ENCODE measurements at regions not wholly inside any gene's neighbourhood (a gene's known extent, or its start where the extent isn't known, plus 50 kb on each side); places are given as distances from the start of the nearest gene placed in this dataset.

- no peaks in the 10 kb centered on the region for H3K4me1 ChIP-seq (ENCODE audit: control insufficient read depth, low read length)
- H3K27ac ChIP-seq (ENCODE audit: low read depth, low read length) = no peak overlapping the region
- H3K27me3 ChIP-seq (ENCODE audit: control insufficient read depth, low read length) = no peaks in the 10 kb centered on the region
- no peaks in the 10 kb centered on the region for H3K9me2 ChIP-seq (replicated peaks; ENCODE audit: control insufficient read depth, low read length)
- TF ChIP-seq CTCF (IDR thresholded peaks at IDR 0.05; ENCODE audit: low read depth, low read length, poor library complexity, severe bottlenecking) (no peak), EZH2phosphoT487 (IDR thresholded peaks at IDR 0.05; ENCODE audit: borderline replicate concordance, low read length) (no peak)
- H3K9me3 ChIP-seq (ENCODE audit: control insufficient read depth, insufficient read depth, low read length) = no peaks in the 10 kb centered on the region
- H3K4me2 ChIP-seq (ENCODE audit: low read length) = no peak overlapping the region
- no peaks in the 10 kb centered on the region for H3K36me3 ChIP-seq (ENCODE audit: control insufficient read depth, low read length)
- H3K4me3 ChIP-seq (ENCODE audit: low read length) = no peak overlapping the region
- H3K79me2 ChIP-seq (ENCODE audit: control insufficient read depth, low read length) = no peaks in the 10 kb centered on the region
- H4K20me1 ChIP-seq (ENCODE audit: control insufficient read depth, insufficient read depth, low read depth, low read length) = no peaks in the 10 kb centered on the region
- no peaks in the 10 kb centered on the region for H3F3A ChIP-seq (ENCODE audit: control insufficient read depth, insufficient read depth)
Measured at GRCh38 chr6:54598787-54599313, 247.7 kb upstream of the FAM83B start.

GRCh38 chr6:54601600-54602300 lies 244.8 kb upstream of the FAM83B start:
- H4K20me1 ChIP-seq (ENCODE audit: control insufficient read depth, insufficient read depth, low read depth, low read length) = no peaks in the 10 kb centered on the region
- no peaks in the 10 kb centered on the region for H3K79me2 ChIP-seq (ENCODE audit: control insufficient read depth, low read length)
- TF ChIP-seq CTCF (IDR thresholded peaks at IDR 0.05; ENCODE audit: low read depth, low read length, poor library complexity, severe bottlenecking) = no peak
- TF ChIP-seq EZH2phosphoT487 (IDR thresholded peaks at IDR 0.05; ENCODE audit: borderline replicate concordance, low read length) = no peak
- no peak overlapping the region for H3K27ac ChIP-seq (ENCODE audit: low read depth, low read length)
- H3K9me2 ChIP-seq (replicated peaks; ENCODE audit: control insufficient read depth, low read length) = no peaks in the 10 kb centered on the region
- no peak overlapping the region for H3K4me2 ChIP-seq (ENCODE audit: low read length)
- no peaks in the 10 kb centered on the region for H3K36me3 ChIP-seq (ENCODE audit: control insufficient read depth, low read length)
- no peaks in the 10 kb centered on the region for H3F3A ChIP-seq (ENCODE audit: control insufficient read depth, insufficient read depth)
- H3K4me1 ChIP-seq (ENCODE audit: control insufficient read depth, low read length) = no peaks in the 10 kb centered on the region
- H3K4me3 ChIP-seq (ENCODE audit: low read length) = no peak overlapping the region
- no peaks in the 10 kb centered on the region for H3K9me3 ChIP-seq (ENCODE audit: control insufficient read depth, insufficient read depth, low read length)
- no peaks in the 10 kb centered on the region for H3K27me3 ChIP-seq (ENCODE audit: control insufficient read depth, low read length)

GRCh38 chr6:54602591-54602990 lies 244.0 kb upstream of the FAM83B start:
- H3K27ac ChIP-seq (ENCODE audit: low read depth, low read length) = no peak overlapping the region
- no peak overlapping the region for H3K4me3 ChIP-seq (ENCODE audit: low read length)
- no peaks in the 10 kb centered on the region for H3K79me2 ChIP-seq (ENCODE audit: control insufficient read depth, low read length)
- no peak overlapping the region for H3K4me2 ChIP-seq (ENCODE audit: low read length)
- H3K9me2 ChIP-seq (replicated peaks; ENCODE audit: control insufficient read depth, low read length) = no peaks in the 10 kb centered on the region
- no peaks in the 10 kb centered on the region for H3F3A ChIP-seq (ENCODE audit: control insufficient read depth, insufficient read depth)
- H3K36me3 ChIP-seq (ENCODE audit: control insufficient read depth, low read length) = no peaks in the 10 kb centered on the region
- H4K20me1 ChIP-seq (ENCODE audit: control insufficient read depth, insufficient read depth, low read depth, low read length) = no peaks in the 10 kb centered on the region
- H3K27me3 ChIP-seq (ENCODE audit: control insufficient read depth, low read length) = no peaks in the 10 kb centered on the region
- TF ChIP-seq CTCF (IDR thresholded peaks at IDR 0.05; ENCODE audit: low read depth, low read length, poor library complexity, severe bottlenecking) (no peak), EZH2phosphoT487 (IDR thresholded peaks at IDR 0.05; ENCODE audit: borderline replicate concordance, low read length) (no peak)
- H3K4me1 ChIP-seq (ENCODE audit: control insufficient read depth, low read length) = no peaks in the 10 kb centered on the region
- H3K9me3 ChIP-seq (ENCODE audit: control insufficient read depth, insufficient read depth, low read length) = no peaks in the 10 kb centered on the region

Measured in DOHH2 (cell line).